GM19193 (cell line): ENCODE measurements at regions not wholly inside any gene's neighbourhood (a gene's known extent, or its start where the extent isn't known, plus 50 kb on each side); places are given as distances from the start of the nearest gene placed in this dataset.

Experiments used
- POLR2A ChIP-seq: IDR thresholded peaks from 4 replicates; pipeline ENCODE4 v1.6.1; 2011; ENCODE audit not compliant: insufficient read depth, insufficient read length; ENCODE audit errors: extremely low read depth

DNA sequence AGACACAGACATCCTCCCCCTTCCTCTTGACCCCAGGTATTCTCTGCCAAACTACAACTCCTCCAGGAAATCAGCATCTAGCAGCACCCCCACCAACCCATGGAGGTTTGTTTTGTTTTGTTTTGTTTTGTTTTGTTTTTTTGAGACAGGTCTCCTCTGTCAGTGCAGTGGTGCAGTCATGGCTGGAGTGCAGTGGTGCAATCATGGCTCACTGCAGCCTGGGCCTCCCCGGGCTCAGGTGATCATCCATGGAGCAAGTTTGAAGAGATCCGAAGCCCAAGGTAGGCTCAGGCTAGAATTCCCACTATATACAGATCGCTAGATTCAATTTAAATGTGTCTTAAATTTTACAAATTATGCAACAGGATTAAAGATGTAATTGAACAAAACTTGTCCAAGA, 518.2 kb upstream of the ARID1B start:
- no peak for TF ChIP-seq POLR2A

DNA sequence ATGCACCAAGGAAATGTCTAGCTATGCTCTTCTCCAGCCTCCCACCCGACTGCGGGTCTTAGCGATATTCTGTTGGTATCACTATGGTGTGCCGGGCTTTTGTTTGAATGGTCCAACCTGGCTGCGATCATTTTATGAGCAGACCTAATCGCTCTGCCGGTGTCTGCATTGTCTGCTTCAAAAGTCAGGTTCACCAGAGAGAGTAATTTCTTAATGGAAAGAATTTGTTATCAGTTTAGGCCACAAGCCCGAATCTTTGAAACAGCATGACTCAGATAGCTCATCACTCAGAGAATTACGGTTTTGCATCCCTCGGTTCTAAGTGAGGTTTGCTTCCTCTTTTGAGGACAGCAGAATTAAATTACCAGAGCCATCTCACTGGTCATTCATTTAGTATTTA, 521.0 kb upstream of the ARID1B start:
- no peak for TF ChIP-seq POLR2A

DNA sequence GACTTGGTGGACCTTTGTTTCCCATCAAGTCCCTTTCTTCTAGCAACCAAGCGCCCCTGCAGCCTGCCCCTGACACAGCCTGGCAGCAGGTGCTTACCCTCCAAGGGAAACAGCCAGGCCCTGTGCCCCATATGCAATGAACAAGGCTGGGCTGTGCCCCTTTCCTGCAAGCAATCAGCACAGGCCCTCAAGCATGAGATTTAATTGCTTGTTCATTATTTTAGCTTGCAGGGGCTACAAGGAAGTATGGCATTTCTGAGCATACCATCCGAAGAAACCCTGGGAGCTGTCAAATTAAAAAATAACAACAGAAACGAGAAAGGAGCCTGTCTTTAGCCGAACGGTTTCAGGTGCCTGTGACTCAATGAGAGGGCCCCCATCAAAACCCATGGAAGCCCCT, 522.9 kb upstream of the ARID1B start:
- no peak for TF ChIP-seq POLR2A

DNA sequence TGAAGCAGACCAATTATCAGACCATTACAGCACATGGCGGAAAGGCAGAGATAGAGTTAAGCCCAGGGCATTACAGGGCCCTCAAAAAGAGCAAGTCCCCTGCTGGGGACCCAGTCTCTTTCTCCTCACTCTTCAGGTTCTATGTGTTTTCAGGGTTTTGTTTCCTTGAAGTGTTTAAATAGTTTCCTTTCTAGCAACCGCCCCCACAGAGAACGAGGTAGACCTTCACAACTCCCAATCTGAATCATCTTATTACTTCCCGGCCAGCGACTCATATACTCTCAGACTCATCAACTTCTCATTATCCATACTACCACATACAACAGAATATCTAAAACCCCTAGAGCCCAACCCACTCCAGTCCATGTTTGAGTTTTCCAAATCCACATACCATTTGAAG, 526.6 kb upstream of the ARID1B start:
- no peak for TF ChIP-seq POLR2A

DNA sequence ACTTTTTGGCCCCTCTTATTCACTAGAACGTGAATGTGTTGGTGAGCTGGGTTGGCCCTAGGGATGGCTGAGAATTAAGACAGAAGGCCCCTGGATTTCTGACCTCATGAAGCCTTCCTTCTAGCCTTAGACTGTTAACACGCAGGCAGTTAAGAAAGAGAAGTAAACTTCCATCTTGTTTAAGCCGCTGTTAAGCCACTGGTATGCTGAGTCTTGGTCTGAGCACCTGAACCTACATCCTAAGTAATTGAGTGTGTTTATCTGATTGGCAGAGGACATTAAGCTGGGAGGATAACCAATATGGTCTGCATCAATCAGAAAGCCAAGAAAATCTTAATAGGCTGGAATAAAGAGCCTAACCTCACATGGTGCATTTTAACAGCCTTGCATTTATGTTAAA, 535.0 kb upstream of the ARID1B start:
- TF ChIP-seq POLR2A, result no peak

DNA sequence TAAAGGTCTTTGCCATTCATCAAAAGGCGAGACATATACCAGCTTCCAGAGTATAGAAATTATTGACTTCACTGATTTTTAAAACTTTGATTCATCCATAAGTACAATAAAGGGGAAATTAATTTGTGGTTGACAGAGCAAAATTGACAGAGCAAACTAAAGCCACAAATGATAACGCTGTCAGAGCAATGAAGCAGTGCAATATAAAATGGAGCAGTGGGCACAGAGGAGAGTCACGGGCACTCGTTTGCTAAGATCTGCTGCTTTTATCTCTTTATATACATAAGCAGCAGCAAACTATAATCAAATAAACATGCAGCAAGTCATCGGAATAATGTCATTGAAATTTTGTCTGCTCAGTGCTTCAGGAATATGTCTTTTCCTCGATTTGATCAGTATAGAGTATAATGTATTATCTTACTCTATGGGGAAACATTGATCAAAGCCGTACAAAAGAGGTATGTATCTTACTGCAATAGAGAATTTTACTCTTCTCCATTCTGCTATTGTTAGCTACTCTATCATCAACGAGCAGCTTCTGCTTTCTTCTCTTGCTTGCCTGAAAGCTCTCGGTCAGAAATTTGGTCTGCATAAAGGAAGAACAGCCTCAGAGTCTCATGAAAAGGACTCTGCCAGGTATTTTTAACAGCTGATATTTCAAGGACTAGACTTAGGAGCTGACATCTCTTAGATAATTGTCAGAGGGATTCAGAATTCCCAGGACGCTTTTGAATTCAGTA, 546.0 kb upstream of the ARID1B start:
- TF ChIP-seq POLR2A, result no peak

DNA sequence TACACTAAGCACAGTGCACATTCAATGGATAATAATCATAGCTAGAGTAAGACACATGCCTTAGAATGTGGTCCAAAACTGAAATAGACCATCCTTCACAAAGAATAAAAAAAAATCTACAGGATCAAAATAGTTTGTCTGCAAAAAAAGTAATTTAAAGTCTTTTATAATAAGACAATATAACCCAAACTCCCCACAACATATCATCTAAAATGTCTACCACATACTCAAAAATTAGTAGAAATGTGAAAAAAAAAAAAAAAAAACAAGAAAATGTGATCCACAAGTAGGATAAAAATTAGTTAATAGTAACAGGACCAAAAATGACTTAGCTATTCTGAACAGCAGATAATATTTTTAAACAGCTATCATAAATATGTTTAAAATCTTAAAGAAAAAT, 557.2 kb upstream of the ARID1B start:
- TF ChIP-seq POLR2A, result no peak

DNA sequence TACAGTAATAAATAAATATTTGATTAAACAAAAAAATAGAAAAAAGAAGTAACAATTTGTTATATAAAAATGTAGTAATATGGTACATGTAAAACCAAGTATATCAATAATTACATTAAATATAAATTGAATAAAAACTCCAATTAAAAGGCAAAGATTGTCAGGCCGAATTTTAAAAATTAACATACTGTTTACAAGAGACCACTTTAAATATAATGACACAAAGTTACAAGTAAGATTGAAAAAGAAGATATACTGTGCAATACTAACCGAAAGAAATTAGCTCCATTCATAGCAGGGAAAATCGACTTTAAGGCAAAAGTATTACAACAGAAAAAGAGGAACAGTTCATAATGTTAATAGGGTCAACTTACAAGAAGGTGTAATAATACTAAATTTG, 571.5 kb upstream of the ARID1B start:
- TF ChIP-seq POLR2A, result no peak

DNA sequence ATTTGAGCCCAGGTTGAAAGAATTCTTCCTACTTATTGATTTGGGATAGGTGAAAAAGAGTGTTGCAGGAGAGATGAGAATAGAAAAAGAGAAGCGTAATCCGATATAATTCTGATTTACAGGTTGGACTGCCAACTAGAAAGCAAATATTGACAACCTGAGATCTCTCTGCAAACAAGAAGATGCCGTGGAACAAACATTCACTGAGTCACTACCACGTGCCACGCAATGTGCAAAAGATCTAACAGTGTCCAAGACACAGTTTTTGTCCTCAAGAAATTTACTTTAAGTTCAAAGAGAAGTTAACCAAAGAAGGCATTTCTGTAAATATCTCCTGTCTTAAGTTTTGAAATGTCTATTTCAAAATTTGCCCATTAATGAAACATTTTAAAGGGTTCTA, 578.0 kb upstream of the ARID1B start:
- no peak for TF ChIP-seq POLR2A

DNA sequence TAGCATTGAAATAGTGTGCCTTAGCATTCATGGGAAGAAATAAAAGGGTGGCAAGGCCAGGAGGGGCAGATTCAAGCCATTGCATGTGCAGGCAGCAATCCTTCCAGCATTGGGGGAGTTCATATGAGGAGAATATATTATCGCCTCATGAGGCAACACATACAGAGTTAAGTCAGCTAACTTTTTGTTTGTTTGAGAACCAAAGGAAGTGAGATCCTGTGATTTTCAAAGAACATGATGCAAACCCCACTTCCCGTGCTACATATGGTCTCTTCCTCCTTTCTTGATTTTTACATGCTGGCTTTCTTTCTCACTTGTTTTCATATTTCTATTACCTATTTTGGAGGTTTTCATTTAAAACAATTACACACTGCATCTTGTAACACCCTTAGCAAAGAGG, 579.7 kb upstream of the ARID1B start:
- no peak for TF ChIP-seq POLR2A

DNA sequence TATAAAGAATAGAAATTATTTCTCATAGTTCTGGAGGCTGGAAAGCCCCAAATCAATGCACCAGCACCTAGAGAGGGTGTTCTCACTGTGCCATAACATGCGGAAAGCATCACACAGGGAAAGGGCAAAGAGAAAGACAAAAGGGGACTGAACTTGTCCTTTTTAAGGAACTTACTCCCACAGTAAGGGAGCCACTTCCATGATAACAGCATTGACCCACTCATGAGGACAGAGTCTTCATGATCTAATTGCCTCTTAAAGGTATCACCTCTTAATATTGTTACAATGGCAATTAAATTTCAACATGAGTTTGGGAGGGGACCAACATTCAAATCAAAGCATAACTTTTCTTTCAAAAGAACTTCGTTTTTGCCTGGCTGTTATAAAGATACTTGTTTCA, 582.2 kb upstream of the ARID1B start:
- no peak for TF ChIP-seq POLR2A

DNA sequence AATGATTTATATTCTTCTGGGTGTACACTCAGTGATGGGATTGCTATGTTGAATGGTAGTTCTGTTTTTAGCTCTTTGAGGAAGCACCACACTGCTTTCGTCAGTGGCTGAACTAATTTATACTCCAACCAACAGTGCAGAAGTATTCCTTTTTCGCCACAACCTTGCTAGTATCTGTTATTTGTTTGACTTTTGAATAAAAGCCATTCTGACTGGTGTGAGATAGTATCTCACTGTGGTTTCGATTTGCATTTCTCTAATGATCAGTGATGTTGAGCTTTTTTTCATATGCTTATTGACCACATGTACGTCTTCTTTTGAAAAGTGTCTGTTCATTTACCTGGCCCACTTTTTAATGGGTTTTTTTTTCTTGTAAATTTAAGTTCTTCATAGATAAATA, 583.8 kb upstream of the ARID1B start:
- TF ChIP-seq POLR2A, result no peak

DNA sequence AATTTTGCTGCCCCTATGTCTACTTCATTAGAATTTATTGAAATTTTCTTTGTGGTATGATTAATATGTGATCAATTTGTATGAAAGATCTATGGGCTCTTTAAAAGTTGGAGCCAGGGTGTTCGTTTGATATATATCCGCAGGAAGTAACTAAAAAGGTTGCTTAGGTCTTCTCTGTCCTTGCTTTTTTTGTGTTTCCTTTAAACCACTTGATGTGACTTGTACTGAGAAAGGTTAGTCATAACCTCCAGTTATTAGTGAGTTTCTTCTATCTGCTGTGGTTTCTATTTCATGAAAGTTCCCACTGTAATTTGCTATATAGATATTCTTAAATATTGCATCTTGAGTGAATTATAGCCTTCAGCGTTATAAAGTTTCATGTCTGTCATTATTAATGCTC, 585.3 kb upstream of the ARID1B start:
- TF ChIP-seq POLR2A, result no peak

DNA sequence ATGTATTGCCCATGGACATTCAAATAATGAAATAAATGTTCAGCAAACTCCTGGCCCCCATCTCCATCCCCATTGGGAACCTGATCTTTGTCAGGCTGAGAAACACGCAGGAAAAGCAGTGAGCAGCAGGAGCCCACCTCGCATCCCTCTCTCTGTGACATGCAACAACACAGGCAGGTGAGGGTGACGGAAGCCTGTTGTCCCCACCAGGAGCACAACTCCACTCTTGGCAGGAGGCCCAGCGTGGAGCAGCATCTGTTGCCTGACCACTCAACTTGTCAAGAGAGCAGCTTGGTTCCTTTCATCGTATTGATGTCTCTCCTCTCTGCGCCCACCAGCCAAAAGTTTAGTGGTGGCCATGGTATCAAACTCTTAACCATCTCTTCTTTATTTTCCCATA, 586.9 kb upstream of the ARID1B start:
- TF ChIP-seq POLR2A, result no peak

DNA sequence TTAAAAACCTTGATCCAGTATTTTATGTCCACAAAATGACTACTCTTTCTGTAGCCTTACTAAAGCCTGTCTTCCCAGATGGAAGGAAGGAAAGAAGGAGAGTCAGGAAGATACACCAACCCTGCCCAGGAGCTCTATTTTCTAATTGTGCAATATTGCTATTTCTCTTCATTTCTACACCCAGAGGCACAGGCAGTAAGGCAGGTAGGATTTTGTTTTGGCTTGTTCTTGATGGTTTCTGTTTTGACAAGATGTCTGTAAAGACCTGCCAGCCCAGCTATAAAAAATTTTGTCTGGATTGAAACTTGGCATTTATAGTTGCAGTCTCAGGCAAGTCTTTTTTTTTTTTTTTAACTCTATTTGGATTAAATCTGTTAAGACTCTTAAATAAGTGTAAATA, 587.5 kb upstream of the ARID1B start:
- TF ChIP-seq POLR2A, result no peak

DNA sequence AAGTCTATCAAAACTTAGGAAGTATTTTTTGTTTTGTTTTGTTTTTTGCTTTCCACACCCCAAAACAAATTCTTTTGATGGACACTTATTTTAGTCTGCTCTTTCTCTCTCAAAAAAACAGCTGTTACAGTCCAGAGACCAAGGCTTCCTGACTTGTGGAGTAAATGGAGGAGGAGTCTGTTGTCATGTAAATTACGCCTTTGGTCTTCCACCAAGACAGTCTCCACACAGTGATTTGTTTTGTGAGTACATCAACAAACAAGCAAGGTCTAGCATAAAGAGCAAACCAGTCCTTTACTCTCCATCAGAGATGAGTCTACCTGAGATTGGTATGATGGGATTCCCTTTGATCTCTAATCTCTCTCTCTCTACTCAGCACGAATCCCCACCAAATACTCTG, 588.0 kb upstream of the ARID1B start:
- TF ChIP-seq POLR2A, result no peak

DNA sequence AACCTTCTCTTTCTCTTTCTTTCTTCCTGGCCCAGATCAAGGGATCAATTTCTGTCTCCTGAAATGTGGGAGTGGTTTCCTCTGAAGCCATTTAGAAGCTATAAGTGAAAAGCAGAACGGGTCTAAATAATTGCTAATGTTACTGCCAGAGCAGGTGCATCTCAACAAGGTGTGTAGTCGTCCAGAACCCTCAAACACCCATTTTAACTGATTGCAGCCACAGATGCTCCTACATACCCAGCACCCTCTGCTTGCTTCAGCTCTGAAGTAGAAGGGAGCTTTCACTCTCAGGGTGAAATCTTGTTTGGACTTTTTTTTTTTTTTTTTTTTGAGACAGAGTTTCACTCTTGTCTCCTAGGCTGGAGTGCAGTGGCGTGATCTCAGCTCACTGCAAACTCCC, 592.1 kb upstream of the ARID1B start:
- no peak for TF ChIP-seq POLR2A

DNA sequence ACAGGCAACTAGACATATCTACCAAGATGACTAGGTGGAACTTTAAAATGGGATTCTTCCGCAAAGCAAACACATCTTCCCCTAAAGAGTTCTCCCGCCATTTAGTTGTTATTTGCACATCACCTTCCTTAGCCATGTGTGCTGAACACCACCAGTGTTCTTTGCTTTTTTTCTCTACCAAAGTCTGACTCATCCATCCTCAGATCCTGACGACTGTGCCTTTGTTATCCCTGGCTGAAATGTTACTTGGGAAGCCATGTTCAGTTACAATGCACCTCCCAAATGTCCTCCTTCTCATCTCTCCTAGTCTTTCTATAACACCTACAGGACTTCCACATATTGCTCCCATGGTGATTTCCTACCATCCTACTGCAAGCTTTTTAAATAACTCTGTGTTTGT, 593.5 kb upstream of the ARID1B start:
- TF ChIP-seq POLR2A, result no peak

DNA sequence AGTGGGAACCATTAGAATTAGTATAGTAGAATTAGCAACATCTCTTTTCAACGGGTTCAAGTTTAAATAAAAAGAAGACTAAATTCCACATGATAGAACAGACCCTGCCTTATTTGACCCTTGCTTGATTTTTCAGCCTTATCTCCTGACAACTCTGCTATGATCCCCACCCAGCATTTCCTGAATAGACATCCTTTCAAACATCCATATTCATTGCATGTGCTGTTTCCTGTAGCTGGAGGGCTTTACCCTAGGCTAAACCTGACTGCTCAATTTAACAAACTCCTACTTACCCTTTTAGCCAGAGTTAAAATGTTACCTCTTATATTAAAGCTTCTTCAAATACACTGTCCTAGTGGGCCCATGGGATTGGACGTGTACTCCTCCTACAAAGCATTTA, 594.8 kb upstream of the ARID1B start:
- no peak for TF ChIP-seq POLR2A
